Caco-2 (cell line): ENCODE measurements at regions not wholly inside any gene's neighbourhood (a gene's known extent, or its start where the extent isn't known, plus 50 kb on each side); places are given as distances from the start of the nearest gene placed in this dataset.

Source experiments
- BruUV-seq: library from RNA; stranded (reverse); fragments of 400-500 nt; replicated peaks from 2 replicates; lab custom pipeline; 2021; lab: Mats Ljungman, UMichigan
- CTCF ChIA-PET: fragments of 300-600 bp; sonication (Branson Sonifier 250); formaldehyde crosslinking; loops from one replicate; lab custom pipeline; 2022; ENCODE audit warnings: antibody characterized with exemption; lab: Charles Lee
- POLR2A ChIA-PET: fragments of 300-600 bp; sonication (Branson Sonifier 250); formaldehyde crosslinking; loops from one replicate; lab custom pipeline; 2022; ENCODE audit warnings: antibody characterized with exemption; lab: Charles Lee
- DNase-seq, 2 experiments: peaks; one replicate each; pipeline versions ENCODE4 v3.0.0 to v3.0.0-alpha.2; 2020 to 2022
- H3K27me3 ChIP-seq: replicated peaks from 2 replicates; pipeline ENCODE4 v1.6.0; 2011; ENCODE audit warnings: low read length; ENCODE audit not compliant: control insufficient read depth, insufficient read depth
- H3K36me3 ChIP-seq: 2 replicates; pipeline ENCODE4 v1.5.1; 2011; ENCODE audit warnings: low read length; ENCODE audit not compliant: control insufficient read depth, insufficient read depth
- H3K4me1 ChIP-seq: fragments of 250-450 bp; sonication (Bioruptor Pico); 2 replicates; pipeline ENCODE4 v1.5.1; 2020; ENCODE audit warnings: mild to moderate bottlenecking
- H3K4me3 ChIP-seq: 2 replicates; pipeline ENCODE4 v1.5.1; 2011; ENCODE audit warnings: low read depth, mild to moderate bottlenecking, control low read depth, low read length
- H3K9me3 ChIP-seq: fragments of 250-450 bp; sonication (Bioruptor Pico); 2 replicates; pipeline ENCODE4 v1.5.1; 2020; ENCODE audit warnings: mild to moderate bottlenecking, moderate library complexity
- H3K27ac Mint-ChIP-seq: one replicate; pipeline ENCODE4 v1.8.0; 2022; ENCODE audit warnings: mixed read lengths; ENCODE audit not compliant: unreplicated experiment
- H3K27me3 Mint-ChIP-seq: one replicate; pipeline ENCODE4 v1.8.0; 2022; ENCODE audit warnings: mixed read lengths; ENCODE audit not compliant: insufficient read depth, unreplicated experiment
- H3K36me3 Mint-ChIP-seq: one replicate; pipeline ENCODE4 v1.8.0; 2022; ENCODE audit warnings: mild to moderate bottlenecking, mixed read lengths; ENCODE audit not compliant: insufficient read depth, unreplicated experiment
- H3K4me1 Mint-ChIP-seq: one replicate; pipeline ENCODE4 v1.8.0; 2022; ENCODE audit warnings: low read depth, mixed read lengths; ENCODE audit not compliant: unreplicated experiment
- H3K4me3 Mint-ChIP-seq: one replicate; pipeline ENCODE4 v1.8.0; 2022; ENCODE audit warnings: mild to moderate bottlenecking, moderate library complexity, mixed read lengths; ENCODE audit not compliant: unreplicated experiment
- H3K9me3 Mint-ChIP-seq: one replicate; pipeline ENCODE4 v1.8.0; 2022; ENCODE audit warnings: mixed read lengths; ENCODE audit not compliant: unreplicated experiment
- CTCF ChIP-seq, 2 experiments: fragments of 200-600 bp in 1 of 2; IDR thresholded peaks; 1 replicate in 1 of 2; 2 replicates in 1 of 2; pipeline versions ENCODE4 v1.5.1 to v1.8.0; 2011 to 2022; ENCODE audit warnings: antibody characterized with exemption in 1 of 2, control low read depth in 1 of 2, inconsistent platforms in 1 of 2, low read depth in 1 of 2, low read length in 1 of 2, mild to moderate bottlenecking in 1 of 2, moderate library complexity in 1 of 2; ENCODE audit not compliant: insufficient read depth in 1 of 2, severe bottlenecking in 1 of 2, unreplicated experiment in 1 of 2
- intact Hi-C: fragments of 100-400 bp; cut with micrococcal nuclease; formaldehyde crosslinking; loops from one replicate; pipeline ENCODE4 v1.10.0; 2022; ENCODE audit not compliant: unreplicated experiment

- intact Hi-C loops, result no loop called here
- ChIA-PET POLR2A (interaction anchor here (0.5 kb wide), 1 partner anchor 611 kb away, joined by 17 read pairs; no protein-coding TSS in a partner anchor), CTCF (no interaction called here)
- no TSS peak for BruUV-seq
- no peak overlapping the region for H3K4me3 Mint-ChIP-seq
- no peaks in the 10 kb centered on the region for H3K27me3 Mint-ChIP-seq
- H3K4me1 Mint-ChIP-seq, result peaks cover 6% of the 10 kb centered on the region
- no peaks in the 10 kb centered on the region for H3K36me3 Mint-ChIP-seq
- H3K27ac Mint-ChIP-seq, result no peak overlapping the region
- H3K4me1 ChIP-seq, result peaks cover 9% of the 10 kb centered on the region
- no peaks in the 10 kb centered on the region for H3K9me3 Mint-ChIP-seq
- H3K27me3 ChIP-seq, result no peaks in the 10 kb centered on the region
- no peaks in the 10 kb centered on the region for H3K36me3 ChIP-seq
- no peak for TF ChIP-seq CTCF (IDR thresholded peaks at IDR 0.05; ENCODE audit: insufficient read depth in 1 of 2, low read depth in 1 of 2, low read length in 1 of 2, severe bottlenecking in 1 of 2, unreplicated experiment in 1 of 2)
- no peak overlapping the region for H3K4me3 ChIP-seq
- no peaks in the 10 kb centered on the region for H3K9me3 ChIP-seq
- DNase-seq, result no peak
Observed at GRCh38 chr13:24615911-24616472, 64.2 kb upstream of the ATP12A start.

DNA sequence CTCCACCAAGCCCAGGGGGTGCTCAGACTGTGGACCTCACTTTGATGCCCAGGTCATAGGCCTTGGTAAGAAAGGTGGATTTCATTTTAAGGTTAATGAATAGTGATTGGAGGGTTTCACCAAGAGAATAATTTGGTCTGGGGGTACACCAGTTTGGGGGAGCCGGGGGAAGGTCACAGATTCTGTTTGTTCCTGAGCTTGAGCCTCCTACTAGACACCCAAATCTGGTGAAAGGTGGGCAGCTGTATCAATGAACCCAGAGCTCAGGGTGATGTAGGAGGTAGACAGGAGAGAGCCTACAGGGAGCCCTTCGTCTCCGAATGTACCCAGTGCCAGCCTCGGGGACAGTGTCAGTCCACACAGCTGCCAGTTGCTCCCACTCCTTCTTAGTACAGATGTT lies 63.7 kb upstream of the ATP12A start:
- Mint-ChIP-seq H3K9me3 (no peaks in the 10 kb centered on the region), H3K36me3 (no peaks in the 10 kb centered on the region), H3K27ac (no peak overlapping the region), H3K4me3 (no peak overlapping the region), H3K27me3 (no peaks in the 10 kb centered on the region), H3K4me1 (peaks cover 6% of the 10 kb centered on the region)
- Histone ChIP-seq H3K9me3 (no peaks in the 10 kb centered on the region), H3K4me3 (no peak overlapping the region), H3K27me3 (no peaks in the 10 kb centered on the region), H3K36me3 (no peaks in the 10 kb centered on the region), H3K4me1 (peaks cover 9% of the 10 kb centered on the region)
- TF ChIP-seq CTCF (IDR thresholded peaks at IDR 0.05; ENCODE audit: insufficient read depth in 1 of 2, low read depth in 1 of 2, low read length in 1 of 2, severe bottlenecking in 1 of 2, unreplicated experiment in 1 of 2), result no peak
- ChIA-PET CTCF (no interaction called here), POLR2A (interaction anchor here (0.5 kb wide), 1 partner anchor 611 kb away, joined by 17 read pairs; no protein-coding TSS in a partner anchor)
- no TSS peak for BruUV-seq
- DNase-seq, result no peak
- intact Hi-C loops, result no loop called here

- Mint-ChIP-seq H3K9me3 (no peaks in the 10 kb centered on the region), H3K36me3 (no peaks in the 10 kb centered on the region), H3K27me3 (no peaks in the 10 kb centered on the region), H3K4me1 (peaks cover 6% of the 10 kb centered on the region), H3K27ac (no peak overlapping the region), H3K4me3 (no peak overlapping the region)
- H3K4me3 ChIP-seq, result no peak overlapping the region
- no peaks in the 10 kb centered on the region for H3K9me3 ChIP-seq
- ChIA-PET POLR2A (no interaction called here), CTCF (no interaction called here)
- no peaks in the 10 kb centered on the region for H3K36me3 ChIP-seq
- intact Hi-C loops, result no loop called here
- peaks cover 9% of the 10 kb centered on the region for H3K4me1 ChIP-seq
- DNase-seq, result peak; percentile 23 to 53
- BruUV-seq, result no TSS peak
- TF ChIP-seq CTCF (IDR thresholded peaks at IDR 0.05; ENCODE audit: insufficient read depth in 1 of 2, low read depth in 1 of 2, low read length in 1 of 2, severe bottlenecking in 1 of 2, unreplicated experiment in 1 of 2), result no peak
- H3K27me3 ChIP-seq, result no peaks in the 10 kb centered on the region
Observed at GRCh38 chr13:24617256-24618010, 62.8 kb upstream of the ATP12A start.
